HCT116 (cell line): ENCODE measurements at regions not wholly inside any gene's neighbourhood (a gene's known extent, or its start where the extent isn't known, plus 50 kb on each side); places are given as distances from the start of the nearest gene placed in this dataset.

ENCODE experiments used
- ELF1 ChIP-seq: IDR thresholded peaks from 2 replicates; pipeline ENCODE4 v1.6.1; 2012; ENCODE audit warnings: low read depth, borderline replicate concordance
- EZH2 ChIP-seq: fragments of 200-600 bp; sonication (generic); IDR thresholded peaks from 2 replicates; pipeline ENCODE4 v1.6.1; 2017; ENCODE audit warnings: antibody characterized with exemption, mixed run types
- EZH2phosphoT487 ChIP-seq: fragments of 200-600 bp; IDR thresholded peaks from 2 replicates; pipeline ENCODE4 v1.6.1; 2018; ENCODE audit warnings: antibody characterized with exemption, borderline replicate concordance
- JUND ChIP-seq: IDR thresholded peaks from 2 replicates; pipeline ENCODE4 v1.6.1; 2012
- POLR2AphosphoS5 ChIP-seq: IDR thresholded peaks from 2 replicates; pipeline ENCODE4 v1.6.1; 2011; ENCODE audit warnings: mild to moderate bottlenecking, low read depth, low read length, moderate library complexity
- RAD21 ChIP-seq: IDR thresholded peaks from 2 replicates; pipeline ENCODE4 v1.6.1; 2012; ENCODE audit warnings: low read depth, mild to moderate bottlenecking
- SIN3A ChIP-seq: IDR thresholded peaks from 2 replicates; pipeline ENCODE4 v1.6.1; 2012; ENCODE audit warnings: low read depth
- ZNF274 ChIP-seq: fragments of 200-500 bp; sonication (Bioruptor generic); IDR thresholded peaks from 2 replicates; pipeline ENCODE4 v1.6.1; 2014; ENCODE audit warnings: mild to moderate bottlenecking, low read depth, low read length, inconsistent platforms
- TF ChIP-seq, protein P1 (sequence below): IDR thresholded peaks from 2 replicates; pipeline ENCODE4 v1.6.1; 2012
- TF ChIP-seq, protein P2 (sequence below), 3 experiments: fragments of 200-600 bp in 1 of 3; sonication (generic) in 1 of 3; IDR thresholded peaks in 2 of 3; conservative IDR thresholded peaks in 1 of 3; 2 replicates each; pipeline ENCODE4 v1.5.1; 2012 to 2017; ENCODE audit warnings: low read depth in 2 of 3, low read length in 2 of 3, antibody characterized with exemption in 1 of 3, borderline replicate concordance in 1 of 3, control low read depth in 1 of 3, mild to moderate bottlenecking in 1 of 3, mixed read lengths in 1 of 3, mixed run types in 1 of 3, moderate library complexity in 1 of 3; ENCODE audit not compliant: insufficient read depth in 1 of 3
- TF ChIP-seq, protein P3 (sequence below): IDR thresholded peaks from 2 replicates; pipeline ENCODE4 v1.6.1; 2011; ENCODE audit warnings: mild to moderate bottlenecking, low read length, moderate library complexity; ENCODE audit not compliant: insufficient replicate concordance; ENCODE audit errors: extremely low read depth
- TF ChIP-seq, protein P4 (sequence below): IDR thresholded peaks from 2 replicates; pipeline ENCODE4 v1.6.1; 2012; ENCODE audit warnings: low read depth

DNA sequence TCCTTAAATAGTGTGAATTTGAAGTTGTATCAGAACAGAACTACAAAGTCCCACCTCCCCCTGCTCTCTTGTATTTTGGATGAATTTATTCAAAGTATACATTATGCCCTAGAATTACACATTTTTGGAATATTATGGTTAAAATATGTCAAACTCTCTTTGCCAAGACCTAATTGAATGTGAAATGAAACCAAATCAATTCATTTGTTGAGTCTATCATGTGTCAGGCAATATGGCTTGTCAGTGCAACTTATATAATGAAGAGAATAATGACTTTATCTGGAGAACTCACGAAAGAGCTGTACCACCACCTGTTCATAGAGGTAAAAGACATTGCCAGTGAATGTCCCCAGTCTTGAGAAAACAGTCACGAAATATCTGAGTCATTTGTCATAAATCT lies 106.8 kb downstream of the TUSC1 start:
- TF ChIP-seq RAD21 (no peak), SIN3A (no peak), POLR2AphosphoS5 (no peak), ELF1 (no peak), EZH2 (no peak), EZH2phosphoT487 (no peak), ZNF274 (no peak), JUND (no peak)
- TF ChIP-seq, protein P1, sequence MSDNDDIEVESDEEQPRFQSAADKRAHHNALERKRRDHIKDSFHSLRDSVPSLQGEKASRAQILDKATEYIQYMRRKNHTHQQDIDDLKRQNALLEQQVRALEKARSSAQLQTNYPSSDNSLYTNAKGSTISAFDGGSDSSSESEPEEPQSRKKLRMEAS: no peak
- TF ChIP-seq, protein P2, sequence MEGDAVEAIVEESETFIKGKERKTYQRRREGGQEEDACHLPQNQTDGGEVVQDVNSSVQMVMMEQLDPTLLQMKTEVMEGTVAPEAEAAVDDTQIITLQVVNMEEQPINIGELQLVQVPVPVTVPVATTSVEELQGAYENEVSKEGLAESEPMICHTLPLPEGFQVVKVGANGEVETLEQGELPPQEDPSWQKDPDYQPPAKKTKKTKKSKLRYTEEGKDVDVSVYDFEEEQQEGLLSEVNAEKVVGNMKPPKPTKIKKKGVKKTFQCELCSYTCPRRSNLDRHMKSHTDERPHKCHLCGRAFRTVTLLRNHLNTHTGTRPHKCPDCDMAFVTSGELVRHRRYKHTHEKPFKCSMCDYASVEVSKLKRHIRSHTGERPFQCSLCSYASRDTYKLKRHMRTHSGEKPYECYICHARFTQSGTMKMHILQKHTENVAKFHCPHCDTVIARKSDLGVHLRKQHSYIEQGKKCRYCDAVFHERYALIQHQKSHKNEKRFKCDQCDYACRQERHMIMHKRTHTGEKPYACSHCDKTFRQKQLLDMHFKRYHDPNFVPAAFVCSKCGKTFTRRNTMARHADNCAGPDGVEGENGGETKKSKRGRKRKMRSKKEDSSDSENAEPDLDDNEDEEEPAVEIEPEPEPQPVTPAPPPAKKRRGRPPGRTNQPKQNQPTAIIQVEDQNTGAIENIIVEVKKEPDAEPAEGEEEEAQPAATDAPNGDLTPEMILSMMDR (IDR thresholded peaks at IDR 0.05 in 2 of 3, conservative IDR thresholded peaks at IDR 0.05 in 1 of 3; ENCODE audit: borderline replicate concordance in 1 of 3, insufficient read depth in 1 of 3, low read depth in 2 of 3, low read length in 2 of 3): no peak
- TF ChIP-seq, protein P3, sequence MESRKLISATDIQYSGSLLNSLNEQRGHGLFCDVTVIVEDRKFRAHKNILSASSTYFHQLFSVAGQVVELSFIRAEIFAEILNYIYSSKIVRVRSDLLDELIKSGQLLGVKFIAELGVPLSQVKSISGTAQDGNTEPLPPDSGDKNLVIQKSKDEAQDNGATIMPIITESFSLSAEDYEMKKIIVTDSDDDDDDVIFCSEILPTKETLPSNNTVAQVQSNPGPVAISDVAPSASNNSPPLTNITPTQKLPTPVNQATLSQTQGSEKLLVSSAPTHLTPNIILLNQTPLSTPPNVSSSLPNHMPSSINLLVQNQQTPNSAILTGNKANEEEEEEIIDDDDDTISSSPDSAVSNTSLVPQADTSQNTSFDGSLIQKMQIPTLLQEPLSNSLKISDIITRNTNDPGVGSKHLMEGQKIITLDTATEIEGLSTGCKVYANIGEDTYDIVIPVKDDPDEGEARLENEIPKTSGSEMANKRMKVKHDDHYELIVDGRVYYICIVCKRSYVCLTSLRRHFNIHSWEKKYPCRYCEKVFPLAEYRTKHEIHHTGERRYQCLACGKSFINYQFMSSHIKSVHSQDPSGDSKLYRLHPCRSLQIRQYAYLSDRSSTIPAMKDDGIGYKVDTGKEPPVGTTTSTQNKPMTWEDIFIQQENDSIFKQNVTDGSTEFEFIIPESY: no peak
- TF ChIP-seq, protein P4, sequence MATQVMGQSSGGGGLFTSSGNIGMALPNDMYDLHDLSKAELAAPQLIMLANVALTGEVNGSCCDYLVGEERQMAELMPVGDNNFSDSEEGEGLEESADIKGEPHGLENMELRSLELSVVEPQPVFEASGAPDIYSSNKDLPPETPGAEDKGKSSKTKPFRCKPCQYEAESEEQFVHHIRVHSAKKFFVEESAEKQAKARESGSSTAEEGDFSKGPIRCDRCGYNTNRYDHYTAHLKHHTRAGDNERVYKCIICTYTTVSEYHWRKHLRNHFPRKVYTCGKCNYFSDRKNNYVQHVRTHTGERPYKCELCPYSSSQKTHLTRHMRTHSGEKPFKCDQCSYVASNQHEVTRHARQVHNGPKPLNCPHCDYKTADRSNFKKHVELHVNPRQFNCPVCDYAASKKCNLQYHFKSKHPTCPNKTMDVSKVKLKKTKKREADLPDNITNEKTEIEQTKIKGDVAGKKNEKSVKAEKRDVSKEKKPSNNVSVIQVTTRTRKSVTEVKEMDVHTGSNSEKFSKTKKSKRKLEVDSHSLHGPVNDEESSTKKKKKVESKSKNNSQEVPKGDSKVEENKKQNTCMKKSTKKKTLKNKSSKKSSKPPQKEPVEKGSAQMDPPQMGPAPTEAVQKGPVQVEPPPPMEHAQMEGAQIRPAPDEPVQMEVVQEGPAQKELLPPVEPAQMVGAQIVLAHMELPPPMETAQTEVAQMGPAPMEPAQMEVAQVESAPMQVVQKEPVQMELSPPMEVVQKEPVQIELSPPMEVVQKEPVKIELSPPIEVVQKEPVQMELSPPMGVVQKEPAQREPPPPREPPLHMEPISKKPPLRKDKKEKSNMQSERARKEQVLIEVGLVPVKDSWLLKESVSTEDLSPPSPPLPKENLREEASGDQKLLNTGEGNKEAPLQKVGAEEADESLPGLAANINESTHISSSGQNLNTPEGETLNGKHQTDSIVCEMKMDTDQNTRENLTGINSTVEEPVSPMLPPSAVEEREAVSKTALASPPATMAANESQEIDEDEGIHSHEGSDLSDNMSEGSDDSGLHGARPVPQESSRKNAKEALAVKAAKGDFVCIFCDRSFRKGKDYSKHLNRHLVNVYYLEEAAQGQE: no peak
